NCI-H82 treated with DMSO at 0.1 percent for 48 hours (cell line): ENCODE measurements at regions not wholly inside any gene's neighbourhood (a gene's known extent, or its start where the extent isn't known, plus 50 kb on each side); places are given as distances from the start of the nearest gene placed in this dataset.

Experiments used
- DNase-seq: peaks from one replicate; lab custom pipeline; 2025; ENCODE audit not compliant: unreplicated experiment; lab: John Stamatoyannopoulos, UW

DNA sequence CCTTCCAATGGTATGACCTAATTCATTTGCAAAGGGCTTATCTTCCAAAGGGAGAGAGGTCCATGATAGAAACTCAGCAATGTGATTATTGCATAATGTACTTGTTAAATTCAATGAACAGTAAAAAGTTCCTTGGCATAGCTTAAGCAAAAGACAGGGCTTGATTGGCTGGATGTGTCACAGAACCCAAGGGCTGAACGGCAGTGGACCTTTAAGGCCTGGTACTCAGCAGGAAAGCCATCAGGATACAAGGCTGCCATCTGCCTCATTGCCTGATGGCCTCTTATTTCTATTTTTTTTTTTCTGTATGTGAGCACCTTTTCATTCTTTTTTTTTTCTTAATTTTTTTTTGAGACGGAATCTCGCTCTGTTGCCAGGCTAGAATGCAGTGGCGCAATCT, 208.9 kb upstream of the WSCD1 start:
- no peak for DNase-seq

DNA sequence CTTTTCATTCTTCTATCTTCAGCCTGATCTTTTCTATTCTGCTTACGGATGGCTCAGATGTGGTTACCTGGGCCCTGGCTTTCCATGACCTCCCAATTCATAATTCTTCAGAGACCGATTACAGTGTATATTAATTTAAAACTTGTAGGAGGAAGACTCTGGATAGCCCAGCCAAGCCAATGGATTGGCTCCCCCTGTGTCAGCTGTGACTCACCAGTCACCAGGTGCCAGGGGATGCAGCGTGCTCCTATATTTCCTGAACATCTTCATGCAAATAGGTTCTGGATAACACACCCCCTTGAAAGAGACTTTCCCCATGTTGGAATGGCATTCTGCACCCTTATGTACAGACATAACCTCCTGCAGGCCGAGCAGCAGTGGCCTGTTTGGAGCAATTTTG, 208.3 kb upstream of the WSCD1 start:
- no peak for DNase-seq

DNA sequence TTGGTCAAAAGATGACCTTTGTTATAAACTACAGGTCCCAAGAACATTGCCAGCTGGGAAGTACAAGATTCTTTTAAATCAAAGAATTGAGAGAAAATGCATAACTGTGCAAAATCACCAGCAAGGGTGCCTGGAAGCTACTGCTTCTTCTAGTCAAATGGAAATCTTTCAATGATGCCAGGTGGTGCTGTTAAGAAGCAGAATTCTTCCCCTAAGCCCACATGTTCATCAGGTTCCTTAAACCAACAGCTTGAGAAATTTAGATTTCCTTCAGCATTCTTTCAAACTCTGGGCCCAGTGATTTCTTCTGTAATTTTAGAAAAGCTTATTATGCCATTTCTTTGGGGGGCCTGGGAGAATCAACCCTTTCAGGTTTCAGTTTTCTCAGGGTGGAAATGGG, 207.8 kb upstream of the WSCD1 start:
- DNase-seq = no peak

DNA sequence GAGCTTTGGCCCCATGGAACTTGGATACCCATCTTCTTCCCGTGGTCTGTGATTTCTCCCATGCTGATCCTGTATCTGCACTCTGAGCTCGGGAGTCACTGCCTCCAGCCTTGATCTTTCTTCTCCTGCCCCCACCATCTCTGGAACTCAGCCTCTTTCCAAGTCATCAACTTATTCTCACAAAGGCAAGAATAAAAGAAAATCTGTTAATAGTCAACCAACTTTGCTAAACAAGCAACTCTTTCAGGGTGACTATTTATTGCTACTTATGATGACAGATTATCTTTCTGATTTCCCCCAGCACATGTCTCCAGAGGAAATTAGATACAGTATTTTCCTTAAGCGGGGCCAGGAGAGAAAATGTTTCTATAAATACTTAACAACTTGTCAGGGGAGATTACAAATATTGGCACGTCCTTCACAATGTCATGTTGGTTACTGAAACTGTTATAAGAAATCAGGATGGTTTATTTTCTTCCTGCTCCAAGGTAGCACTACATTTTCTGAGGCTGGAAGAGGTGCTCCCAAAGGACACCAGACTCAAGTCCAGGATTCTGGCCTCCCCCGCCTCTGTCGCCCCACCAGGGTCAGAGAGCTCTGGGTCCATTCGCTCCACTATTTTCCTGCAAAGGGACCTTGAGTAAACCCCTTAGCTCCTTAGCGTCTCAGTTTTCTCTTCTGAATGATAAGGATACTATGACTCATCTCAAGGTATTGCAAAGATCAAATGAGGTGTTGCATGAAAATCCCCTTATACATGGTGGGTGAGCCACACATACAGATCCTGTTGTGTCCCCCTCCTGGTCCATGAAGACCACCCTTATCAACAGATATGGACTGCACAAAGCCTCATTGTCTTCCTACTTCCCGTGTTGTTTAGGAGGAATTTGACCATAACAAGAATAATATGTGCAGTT, 205.2 kb upstream of the WSCD1 start:
- DNase-seq = no peak

DNA sequence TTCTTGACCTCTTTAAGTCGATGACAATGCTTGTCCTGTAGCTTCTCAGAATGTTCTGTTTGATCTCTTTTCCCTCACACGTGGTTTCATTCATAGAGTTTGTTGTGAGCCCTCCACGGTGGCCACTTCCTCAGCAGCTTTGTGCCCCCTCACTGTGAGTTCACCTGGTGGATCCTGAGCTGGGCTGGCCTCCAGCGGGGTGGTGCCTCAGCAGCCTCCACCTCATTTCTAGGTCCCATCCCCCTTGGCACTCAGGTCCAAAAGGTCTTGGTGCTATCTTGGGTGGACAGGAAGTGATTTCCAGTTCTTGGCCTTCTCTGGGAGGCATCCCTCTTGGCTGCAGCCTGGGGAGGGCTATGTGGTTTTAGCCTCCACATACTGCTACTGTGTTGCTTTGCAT, 203.2 kb upstream of the WSCD1 start:
- DNase-seq = no peak

DNA sequence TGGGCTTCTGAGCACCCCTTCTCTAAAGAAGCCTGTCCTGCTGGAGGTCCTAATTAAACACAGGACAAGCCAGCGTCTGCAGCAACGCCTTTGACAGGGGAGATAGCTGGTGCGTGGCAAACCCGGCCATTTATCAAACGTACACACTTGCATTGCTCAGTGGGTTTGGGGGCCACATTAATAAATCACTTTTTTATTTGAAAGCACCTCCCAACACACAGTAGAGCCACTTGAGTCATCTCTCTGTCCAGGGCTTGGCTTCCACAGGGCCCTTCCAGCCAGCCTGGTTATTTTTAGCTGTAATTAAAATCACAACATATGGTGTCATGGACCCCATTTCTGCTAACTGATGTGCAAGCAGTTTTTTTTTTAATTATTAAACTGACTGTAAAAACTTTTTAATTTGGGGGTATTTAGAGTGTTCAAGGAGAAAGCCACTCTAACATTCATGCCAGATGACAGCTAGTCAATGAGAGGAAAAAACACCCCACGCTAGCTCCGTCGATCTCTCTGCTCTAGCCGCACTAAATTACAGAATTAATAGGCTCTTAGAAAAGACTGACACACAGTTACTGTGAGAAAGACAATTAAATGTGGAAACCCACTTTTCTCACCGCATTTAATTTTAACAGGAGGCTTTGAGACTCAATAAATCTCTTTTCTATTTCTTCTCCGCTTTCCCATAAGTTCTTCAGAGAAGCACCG, 201.0 kb upstream of the WSCD1 start:
- DNase-seq = no peak

DNA sequence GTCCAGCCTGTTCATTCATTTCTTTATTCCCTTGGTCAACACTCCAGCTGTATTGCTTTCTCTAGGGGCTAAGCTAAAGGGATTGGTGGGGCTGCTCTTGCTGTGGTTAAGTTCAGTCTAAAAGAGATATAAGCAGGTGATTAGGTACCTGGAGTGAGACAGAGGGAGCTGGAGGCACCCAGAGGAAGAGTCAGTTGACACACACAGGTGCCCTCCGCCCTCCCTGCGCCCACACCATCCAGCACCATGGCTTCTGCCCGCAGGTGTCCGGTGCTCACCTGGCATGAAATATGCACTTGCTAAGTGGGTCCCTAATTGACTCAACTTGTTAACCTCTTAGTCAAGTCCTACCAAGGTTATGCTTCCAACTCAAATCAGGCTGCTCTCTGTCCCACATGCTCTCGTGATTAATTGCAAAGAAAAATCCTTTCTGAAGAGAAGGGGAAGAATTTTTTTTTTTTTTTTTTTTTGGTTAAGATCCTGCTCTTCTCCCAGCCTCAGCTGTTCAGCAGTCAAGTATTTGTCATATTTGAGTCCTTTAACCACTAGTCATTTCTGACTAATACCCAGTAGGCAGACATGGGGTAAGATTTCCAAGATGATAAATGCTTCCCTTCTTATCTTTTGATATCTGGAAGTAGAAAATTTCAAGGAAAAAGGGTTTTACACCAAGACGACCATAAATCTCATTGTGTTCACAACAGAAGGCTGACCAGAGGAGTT, 199.8 kb upstream of the WSCD1 start:
- no peak for DNase-seq

DNA sequence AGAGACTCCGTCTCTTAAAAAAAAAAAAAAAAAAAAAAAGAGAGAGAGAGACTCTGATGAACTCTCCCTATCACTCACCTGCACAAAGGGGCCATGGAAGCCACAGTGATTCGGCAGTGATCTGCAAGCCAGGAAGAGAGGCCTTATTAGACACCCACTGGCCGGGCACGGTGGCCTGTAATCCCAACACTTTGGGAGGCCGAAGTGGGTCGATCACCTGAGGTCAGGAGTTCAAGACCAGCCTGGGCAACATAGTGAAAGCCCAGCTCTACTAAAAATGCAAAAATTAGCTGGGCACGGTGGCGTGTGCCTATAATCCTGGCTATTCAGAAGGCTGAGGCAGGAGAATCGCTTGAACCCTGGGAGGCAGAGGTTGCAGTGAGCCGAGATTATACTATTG, 198.5 kb upstream of the WSCD1 start:
- no peak for DNase-seq

DNA sequence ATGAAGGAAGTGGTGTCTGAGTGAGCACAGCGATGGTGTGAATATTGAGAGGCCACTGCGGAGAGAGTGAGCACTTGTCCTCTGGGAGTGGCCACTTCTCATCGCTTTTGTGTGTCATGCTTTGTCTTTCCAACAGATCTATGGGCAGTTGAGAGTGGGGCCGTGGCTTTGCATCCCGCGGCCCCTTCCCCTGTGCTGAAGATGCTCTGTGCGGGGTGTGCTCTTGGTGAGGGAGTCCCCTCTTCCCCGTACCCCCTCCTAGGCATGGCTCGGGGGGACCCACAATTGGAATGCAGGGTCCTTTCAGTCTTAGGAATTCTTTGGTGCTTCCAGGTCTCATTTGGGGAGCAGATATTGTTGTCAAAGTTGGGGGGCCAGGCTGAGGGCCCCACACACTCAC, 197.3 kb upstream of the WSCD1 start:
- DNase-seq = no peak

DNA sequence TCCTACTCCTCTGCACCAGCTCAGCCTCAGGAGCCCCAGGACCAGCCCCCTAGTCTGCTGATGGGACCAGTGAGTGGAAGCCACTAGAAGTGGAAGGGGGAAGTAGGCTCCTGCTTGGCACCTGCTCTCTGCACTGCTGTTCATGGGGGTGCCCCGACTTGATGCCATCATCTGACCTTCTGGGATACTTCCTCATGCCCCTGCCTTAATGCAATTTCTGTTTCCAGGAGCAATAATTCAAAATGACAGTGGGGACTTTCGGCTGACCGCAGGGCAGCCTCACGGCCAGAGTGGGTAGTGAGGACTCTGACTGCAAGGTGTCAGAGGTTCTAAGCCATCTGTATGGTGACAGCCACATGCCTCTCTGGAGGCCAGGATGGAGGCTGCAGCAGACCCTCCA, 196.4 kb upstream of the WSCD1 start:
- DNase-seq = no peak

DNA sequence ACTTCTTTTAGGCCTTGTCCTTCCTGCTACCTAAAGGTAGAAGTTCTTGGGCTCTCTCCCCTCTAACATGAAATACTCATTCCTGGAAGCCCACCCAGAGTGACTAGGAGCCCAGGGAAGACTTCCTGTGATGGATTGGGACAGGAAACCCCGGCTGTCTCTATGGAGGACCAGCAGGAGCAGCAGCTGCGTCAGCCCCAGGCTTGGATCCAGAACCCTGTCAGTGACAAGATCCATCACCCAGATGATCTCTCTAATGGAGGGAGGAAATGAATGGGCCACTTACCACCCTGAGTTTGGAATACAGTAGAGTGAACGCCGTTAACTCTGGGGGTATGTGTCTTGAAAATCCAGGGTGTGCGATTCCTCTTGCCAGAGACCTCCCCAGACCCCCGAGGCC, 195.7 kb upstream of the WSCD1 start:
- no peak for DNase-seq

DNA sequence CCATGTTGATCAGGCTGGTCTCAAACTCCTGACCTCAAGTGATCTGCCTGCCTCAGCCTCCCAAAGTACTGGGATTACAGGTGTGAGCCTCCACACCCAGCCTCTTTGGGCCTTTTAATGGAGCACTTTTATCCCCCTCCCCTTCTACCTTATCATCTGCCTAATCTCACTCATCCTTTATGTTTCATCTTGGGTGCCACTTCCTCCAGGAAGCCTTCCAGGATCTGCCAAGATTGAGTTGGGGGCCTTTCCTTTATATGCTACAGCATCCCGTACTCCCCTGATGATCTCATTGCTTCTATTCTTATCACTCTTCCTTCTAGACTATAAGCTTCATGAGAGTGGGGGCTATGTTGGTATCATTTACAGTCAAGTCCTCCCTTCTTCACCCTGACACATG, 192.8 kb upstream of the WSCD1 start:
- DNase-seq = no peak

DNA sequence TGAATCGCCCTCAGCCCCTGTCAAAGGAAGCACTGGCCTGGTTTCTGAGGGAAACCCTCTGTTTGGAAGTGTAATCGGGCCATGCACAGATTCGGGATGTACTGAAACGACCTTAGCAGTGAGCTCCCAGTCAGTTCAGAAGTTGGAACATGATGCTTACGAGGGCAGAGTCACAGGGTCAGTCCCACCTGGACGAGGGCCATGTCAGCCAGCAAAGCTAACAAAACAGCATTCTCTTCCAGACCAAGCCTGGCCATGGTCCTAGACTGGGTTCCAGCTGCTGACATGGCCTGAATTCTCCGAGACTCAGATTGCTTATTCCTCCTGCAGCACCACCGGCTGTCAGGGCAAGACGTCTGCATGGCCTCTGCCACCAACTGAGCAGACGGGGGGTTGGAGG, 192.2 kb upstream of the WSCD1 start:
- no peak for DNase-seq

DNA sequence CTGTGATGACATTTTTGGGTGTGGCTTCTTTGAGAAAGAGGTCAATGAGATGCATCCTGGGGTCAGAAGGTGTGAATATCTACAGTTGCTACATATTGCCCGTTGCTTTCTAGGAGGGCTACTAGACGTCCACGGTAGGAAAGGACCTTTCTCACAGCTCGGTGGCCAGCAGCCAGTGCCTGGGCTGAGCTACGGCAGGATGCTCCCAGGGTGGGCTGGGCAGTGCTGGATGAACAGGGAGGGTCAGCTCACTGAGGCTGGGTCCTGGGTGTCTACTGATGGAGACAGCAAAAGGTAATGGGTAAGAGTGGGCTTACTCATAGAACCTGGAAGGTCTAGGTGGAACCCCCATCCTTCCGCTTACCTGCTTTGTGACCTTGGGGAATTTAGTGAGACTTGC, 188.3 kb upstream of the WSCD1 start:
- DNase-seq = no peak

DNA sequence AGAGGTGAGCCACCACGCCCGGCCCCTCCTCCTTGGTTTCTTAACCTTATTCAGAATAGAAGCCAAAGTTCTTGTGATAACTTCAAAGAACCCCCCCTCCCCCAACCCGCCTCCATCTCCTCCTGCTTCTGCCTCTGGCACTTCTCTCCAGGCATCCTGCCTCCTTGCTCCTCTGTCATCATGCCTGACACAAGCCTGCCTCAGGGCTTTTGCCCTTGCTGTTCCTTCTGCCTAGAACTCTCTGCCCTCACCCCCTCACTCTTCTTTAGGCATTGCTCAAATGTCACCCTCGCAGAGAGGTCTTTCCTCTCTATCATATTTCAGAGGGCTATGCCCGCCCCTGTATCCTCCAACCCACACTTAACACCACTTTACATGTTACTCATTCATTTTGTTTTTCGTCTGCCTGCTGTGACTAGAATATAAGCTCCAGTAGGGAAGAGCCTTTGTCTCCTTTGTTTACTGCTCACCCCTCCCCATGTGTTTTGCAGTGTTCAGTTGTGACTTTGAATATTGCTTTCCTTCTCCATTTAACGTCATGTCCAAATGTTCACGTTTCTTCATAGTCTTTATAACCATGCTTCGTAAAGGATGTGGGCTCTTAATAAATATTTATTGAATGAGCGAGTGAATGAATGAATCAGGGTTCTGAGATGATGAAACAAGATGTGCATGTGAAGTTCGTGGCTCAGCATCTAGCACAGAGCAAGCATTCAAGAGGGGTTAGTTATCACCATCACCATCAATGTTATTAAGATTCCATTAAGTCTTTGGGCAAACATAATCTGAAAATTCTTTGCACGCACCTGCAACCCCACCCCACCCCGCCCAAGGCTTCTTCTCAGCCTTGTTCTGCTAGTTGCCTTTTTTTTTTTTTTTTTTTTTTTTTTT, 186.2 kb upstream of the WSCD1 start:
- no peak for DNase-seq

DNA sequence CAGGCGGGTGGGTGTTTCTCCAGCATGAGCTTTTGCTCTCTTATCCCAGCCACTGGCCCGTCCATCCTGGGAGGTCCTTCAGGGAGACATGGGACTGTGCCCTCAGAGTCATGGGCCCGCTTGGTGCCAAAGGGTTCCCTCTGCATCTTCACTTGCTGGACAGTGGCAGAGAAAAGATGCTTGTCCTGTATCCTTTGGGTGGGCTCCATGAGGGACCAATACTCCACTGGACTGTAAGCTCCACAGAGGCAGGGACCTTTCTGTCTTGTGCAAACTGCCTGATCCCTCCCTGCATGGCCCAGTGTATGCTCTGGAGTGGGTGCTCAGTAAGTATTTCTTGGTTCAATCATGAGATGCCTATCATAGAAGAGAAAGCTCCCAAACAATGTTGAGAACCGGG, 184.8 kb upstream of the WSCD1 start:
- no peak for DNase-seq

DNA sequence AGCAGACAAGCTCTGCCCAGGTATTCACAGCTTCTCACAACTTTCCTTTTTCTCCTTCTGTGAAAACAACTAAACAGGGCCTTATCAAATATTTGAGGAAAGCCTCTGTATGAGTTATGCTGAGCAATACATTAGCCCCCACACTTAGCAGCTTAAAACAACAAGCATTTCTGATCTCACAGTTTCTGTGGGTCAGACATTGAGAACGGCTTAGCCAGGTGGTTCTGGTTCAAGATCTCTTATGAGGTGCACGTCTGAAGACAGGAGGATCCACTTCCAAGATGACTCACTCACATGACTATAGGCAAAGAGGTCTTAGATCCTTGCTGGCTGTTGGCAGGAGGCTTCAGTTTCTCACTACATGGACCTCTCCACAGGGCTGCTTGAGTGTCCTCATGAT, 181.4 kb upstream of the WSCD1 start:
- DNase-seq = no peak

DNA sequence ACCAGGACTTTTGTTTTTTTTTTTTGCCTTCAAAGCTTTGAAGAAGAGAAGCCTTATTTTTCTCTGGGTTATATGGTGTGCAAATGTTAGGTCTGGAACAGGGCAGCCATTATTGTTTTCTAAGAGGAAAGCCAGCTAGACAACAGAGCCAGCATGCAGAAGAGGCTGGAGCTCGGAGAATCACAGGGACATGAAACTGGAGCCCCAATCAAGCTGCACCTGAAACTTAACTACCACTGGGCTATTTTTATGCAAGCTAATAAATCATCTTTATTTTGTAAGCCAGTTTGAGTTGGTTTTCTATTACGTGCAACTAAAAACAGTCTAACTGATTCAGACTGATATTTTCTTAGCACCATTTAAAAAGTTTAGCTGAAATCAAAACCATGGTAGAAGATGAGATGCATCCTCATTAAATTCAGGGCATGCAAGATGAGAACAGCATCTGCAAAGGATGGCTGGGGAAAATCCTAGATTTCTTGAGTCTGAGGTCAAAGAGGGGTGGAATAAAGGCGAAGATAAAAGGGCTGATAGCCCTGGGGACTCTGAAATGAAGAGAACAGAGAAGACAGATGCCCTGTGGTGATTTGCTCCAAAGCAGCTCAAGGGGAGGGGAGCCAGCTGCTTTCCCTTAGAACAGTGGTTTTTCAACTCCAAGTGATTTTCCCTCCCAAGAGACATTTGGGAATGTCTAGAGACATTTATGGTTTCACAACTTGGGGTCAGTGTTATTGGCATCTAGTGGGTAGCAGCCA, 177.1 kb upstream of the WSCD1 start:
- no peak for DNase-seq

DNA sequence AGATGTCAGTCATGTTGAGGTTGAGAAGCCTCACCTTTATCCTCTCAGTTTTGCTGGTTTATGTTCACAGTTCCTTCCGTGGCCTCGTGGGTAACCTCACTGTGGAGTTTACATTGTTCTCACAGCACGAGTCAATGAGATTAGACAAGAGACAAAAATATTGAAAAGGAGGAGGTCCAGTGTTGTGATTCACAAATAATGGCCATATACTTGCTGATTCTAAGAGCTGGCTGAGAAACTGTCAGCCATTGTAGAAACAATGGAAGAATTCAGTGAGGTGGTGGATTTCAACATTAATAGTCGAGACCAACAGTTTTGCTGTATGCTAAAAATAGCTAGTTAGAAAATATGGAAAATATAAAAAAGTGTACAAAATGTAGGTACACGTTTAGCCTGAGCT, 176.4 kb upstream of the WSCD1 start:
- DNase-seq = no peak

DNA sequence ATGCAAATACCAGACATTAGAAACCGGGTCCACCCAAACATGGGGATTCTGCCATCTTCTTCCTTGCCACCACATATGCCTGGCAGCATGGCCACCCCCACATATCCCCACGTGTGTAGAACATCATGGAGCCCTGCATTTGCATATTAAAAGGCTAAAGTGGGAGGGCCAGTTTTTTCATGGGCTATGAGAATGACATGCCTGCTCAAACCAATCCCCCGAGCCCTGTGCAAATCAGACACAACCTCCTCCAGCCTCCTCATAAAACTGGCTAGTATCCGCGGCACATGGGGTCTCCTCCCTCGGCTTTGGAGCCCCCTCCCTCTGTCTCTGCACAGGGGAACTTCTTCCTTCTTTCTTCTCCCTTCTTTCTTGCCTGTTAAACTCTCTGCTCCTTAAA, 174.9 kb upstream of the WSCD1 start:
- no peak for DNase-seq
